HUDEP-2 (cell line): ENCODE measurements at regions not wholly inside any gene's neighbourhood (a gene's known extent, or its start where the extent isn't known, plus 50 kb on each side); places are given as distances from the start of the nearest gene placed in this dataset.
"Not testable (repeated sequence)": the region's sequence is repeated elsewhere in the genome, so short reads cannot be mapped to it uniquely, and the experiment has no call there.

Experiments
- DNase-seq, 76 experiments: peaks; one replicate each; lab custom pipeline; 2025; ENCODE audit not compliant: unreplicated experiment in 76 of 76; lab: John Stamatoyannopoulos, UW

GRCh38 chr12:34219046-34219770 lies 196.9 kb downstream of the ALG10 start:
- DNase-seq = no peak

GRCh38 chr12:34220079-34220478 lies 197.8 kb downstream of the ALG10 start:
- not testable (repeated sequence) for DNase-seq

- no peak for DNase-seq
Measured at GRCh38 chr12:34223640-34224039, 201.3 kb downstream of the ALG10 start.

- not testable (repeated sequence) for DNase-seq
Measured at GRCh38 chr12:34226044-34226443, 203.7 kb downstream of the ALG10 start.

GRCh38 chr12:34228046-34228445 lies 205.8 kb downstream of the ALG10 start:
- DNase-seq = not testable (repeated sequence)

GRCh38 chr12:34229033-34229432 lies 206.7 kb downstream of the ALG10 start:
- not testable (repeated sequence) for DNase-seq

GRCh38 chr12:34233618-34234017 lies 211.3 kb downstream of the ALG10 start:
- no peak for DNase-seq

GRCh38 chr12:34236073-34236472 lies 213.8 kb downstream of the ALG10 start:
- no peak for DNase-seq

GRCh38 chr12:34244608-34245007 lies 222.3 kb downstream of the ALG10 start:
- DNase-seq = no peak

- DNase-seq = no peak
Measured at GRCh38 chr12:34249271-34249670, 227.0 kb downstream of the ALG10 start.

GRCh38 chr12:34251879-34252278 lies 229.6 kb downstream of the ALG10 start:
- not testable (repeated sequence) for DNase-seq

GRCh38 chr12:34253674-34254073 lies 231.4 kb downstream of the ALG10 start:
- DNase-seq = no peak

GRCh38 chr12:34257093-34257492 lies 234.8 kb downstream of the ALG10 start:
- DNase-seq = no peak

GRCh38 chr12:34262140-34262539 lies 239.8 kb downstream of the ALG10 start:
- not testable (repeated sequence) for DNase-seq

- no peak for DNase-seq
Measured at GRCh38 chr12:34264110-34264509, 241.8 kb downstream of the ALG10 start.

- not testable (repeated sequence) for DNase-seq
Measured at GRCh38 chr12:34273703-34274102, 251.4 kb downstream of the ALG10 start.

GRCh38 chr12:34275129-34275528 lies 252.8 kb downstream of the ALG10 start:
- DNase-seq = no peak

GRCh38 chr12:34286483-34286882 lies 264.2 kb downstream of the ALG10 start:
- no peak for DNase-seq

GRCh38 chr12:34286934-34287333 lies 264.6 kb downstream of the ALG10 start:
- DNase-seq = no peak

- no peak for DNase-seq
Measured at GRCh38 chr12:34287437-34287836, 265.1 kb downstream of the ALG10 start.

- no peak for DNase-seq
Measured at GRCh38 chr12:34287986-34288962, 266.0 kb downstream of the ALG10 start.

GRCh38 chr12:34288963-34289345 lies 266.7 kb downstream of the ALG10 start:
- DNase-seq = no peak
